Gastroesophageal sphincter (tissue), 3 donors: ENCODE measurements at regions not wholly inside any gene's neighbourhood (a gene's known extent, or its start where the extent isn't known, plus 50 kb on each side); places are given as distances from the start of the nearest gene placed in this dataset.
"Not testable (repeated sequence)": the region's sequence is repeated elsewhere in the genome, so short reads cannot be mapped to it uniquely, and the experiment has no call there.

Experiments used
- CTCF ChIP-seq, 4 experiments: fragments of 200-600 bp in 2 of 4; fragments of 450-650 bp in 2 of 4; sonication (generic) in 1 of 4; IDR thresholded peaks; one replicate each; pipeline ENCODE4 v1.5.1; 2017 to 2019; ENCODE audit warnings: antibody characterized with exemption in 4 of 4, mild to moderate bottlenecking in 2 of 4, moderate library complexity in 2 of 4
- POLR2AphosphoS5 ChIP-seq: sonication (generic); formaldehyde crosslinking; IDR thresholded peaks from one replicate; pipeline ENCODE4 v1.6.1; 2017; ENCODE audit warnings: antibody characterized with exemption

GRCh38 chr17:22384461-22384800, 692.1 kb downstream of the KCNJ18 start:
- TF ChIP-seq CTCF (IDR thresholded peaks at IDR 0.05); POLR2AphosphoS5: not testable (repeated sequence)
